Smooth muscle cell (in vitro differentiated cells): ENCODE measurements at regions not wholly inside any gene's neighbourhood (a gene's known extent, or its start where the extent isn't known, plus 50 kb on each side); places are given as distances from the start of the nearest gene placed in this dataset.
A peak's percentile ranks its signal among the peaks of the same experiment; 100 is the strongest.

Experiments
- DNase-seq: peaks from one replicate; lab custom pipeline; 2025; ENCODE audit not compliant: unreplicated experiment; lab: John Stamatoyannopoulos, UW
- H2AFZ ChIP-seq: fragments of 200-600 bp; sonication (generic); 2 replicates; pipeline ENCODE4 v1.6.0; 2016; ENCODE audit warnings: antibody characterized with exemption, low read depth, mild to moderate bottlenecking
- H3F3A ChIP-seq: fragments of 200-600 bp; sonication (generic); 2 replicates; pipeline ENCODE4 v1.6.0; 2017; ENCODE audit warnings: antibody characterized with exemption, low read depth
- H3K27ac ChIP-seq: fragments of 200-600 bp; sonication (generic); 2 replicates; pipeline ENCODE4 v1.5.1; 2016; ENCODE audit warnings: low read depth, mild to moderate bottlenecking
- H3K27me3 ChIP-seq: fragments of 200-600 bp; sonication (generic); 2 replicates; pipeline ENCODE4 v1.6.1; 2016; ENCODE audit warnings: low read depth, mild to moderate bottlenecking
- H3K36me3 ChIP-seq: fragments of 200-600 bp; sonication (generic); 2 replicates; pipeline ENCODE4 v1.5.1; 2016; ENCODE audit warnings: low read depth
- H3K4me1 ChIP-seq: fragments of 200-600 bp; sonication (generic); 2 replicates; pipeline ENCODE4 v1.5.1; 2016; ENCODE audit warnings: low read depth
- H3K4me2 ChIP-seq: fragments of 200-600 bp; sonication (generic); 2 replicates; pipeline ENCODE4 v1.6.0; 2016; ENCODE audit warnings: mild to moderate bottlenecking
- H3K4me3 ChIP-seq: fragments of 200-600 bp; sonication (generic); 2 replicates; pipeline ENCODE4 v1.5.1; 2016; ENCODE audit warnings: mild to moderate bottlenecking
- H3K79me2 ChIP-seq: fragments of 200-600 bp; sonication (generic); 2 replicates; pipeline ENCODE4 v1.6.0; 2016; ENCODE audit warnings: low read depth, mild to moderate bottlenecking
- H3K9ac ChIP-seq: fragments of 200-600 bp; sonication (generic); 2 replicates; pipeline ENCODE4 v1.6.0; 2016; ENCODE audit warnings: low read depth
- H3K9me3 ChIP-seq: fragments of 200-600 bp; sonication (generic); replicated peaks from 2 replicates; pipeline ENCODE4 v1.5.1; 2016; ENCODE audit warnings: low read depth
- H4K20me1 ChIP-seq: fragments of 200-600 bp; sonication (generic); 2 replicates; pipeline ENCODE4 v1.6.0; 2016; ENCODE audit warnings: low read depth
- CTCF ChIP-seq: fragments of 200-600 bp; sonication (generic); IDR thresholded peaks from 2 replicates; pipeline ENCODE4 v1.5.1; 2017; ENCODE audit warnings: borderline replicate concordance, mild to moderate bottlenecking, antibody characterized with exemption; ENCODE audit not compliant: insufficient read depth, poor library complexity, severe bottlenecking
- WGBS: methylation state at CpG from one replicate; pipeline ENCODE4 v1.1.7; 2016; ENCODE audit warnings: low lambda C conversion rate; 5-methylcytosine and 5-hydroxymethylcytosine counted together

- Histone ChIP-seq H3K27me3 (no peaks in the 10 kb centered on the region), H3K4me2 (peak overlapping the region; percentile 45), H2AFZ (peak overlapping the region; percentile 70), H3K4me1 (no peaks in the 10 kb centered on the region), H3K9me3 (no peaks in the 10 kb centered on the region), H3K79me2 (no peaks in the 10 kb centered on the region), H3K27ac (no peak overlapping the region), H3K36me3 (no peaks in the 10 kb centered on the region), H3K9ac (no peak overlapping the region), H4K20me1 (no peaks in the 10 kb centered on the region), H3K4me3 (no peak overlapping the region), H3F3A (no peaks in the 10 kb centered on the region)
- no peak for DNase-seq
- 71% methylated on average over 1 of the region's 1 CpG for WGBS
- TF ChIP-seq CTCF: no peak
Observed at GRCh38 chr6:153568628-153569027, 437.5 kb upstream of the RGS17 start.

GRCh38 chr6:153564803-153565202 is 433.7 kb upstream of the RGS17 start:
- Histone ChIP-seq H3K27ac (no peak overlapping the region), H3K79me2 (no peaks in the 10 kb centered on the region), H3K9me3 (no peaks in the 10 kb centered on the region), H3K27me3 (no peaks in the 10 kb centered on the region), H3K36me3 (no peaks in the 10 kb centered on the region), H3K9ac (no peak overlapping the region), H2AFZ (no peak overlapping the region), H3F3A (no peaks in the 10 kb centered on the region), H3K4me1 (no peaks in the 10 kb centered on the region), H3K4me3 (no peak overlapping the region), H3K4me2 (no peak overlapping the region), H4K20me1 (no peaks in the 10 kb centered on the region)
- 82% methylated on average over 2 of the region's 2 CpGs for WGBS
- DNase-seq: no peak
- no peak for TF ChIP-seq CTCF

- H3K4me2 ChIP-seq: no peak overlapping the region
- WGBS: 95% methylated on average over 5 of the region's 5 CpGs
- DNase-seq: no peak
- no peaks in the 10 kb centered on the region for H3K27me3 ChIP-seq
- H3K27ac ChIP-seq: no peak overlapping the region
- TF ChIP-seq CTCF: no peak
- no peak overlapping the region for H3K9ac ChIP-seq
- H4K20me1 ChIP-seq: no peaks in the 10 kb centered on the region
- H2AFZ ChIP-seq: no peak overlapping the region
- H3K79me2 ChIP-seq: no peaks in the 10 kb centered on the region
- H3K4me3 ChIP-seq: no peak overlapping the region
- no peaks in the 10 kb centered on the region for H3K36me3 ChIP-seq
- H3K4me1 ChIP-seq: no peaks in the 10 kb centered on the region
- no peaks in the 10 kb centered on the region for H3F3A ChIP-seq
- no peaks in the 10 kb centered on the region for H3K9me3 ChIP-seq
Observed at GRCh38 chr6:153563001-153563400, 431.9 kb upstream of the RGS17 start.

GRCh38 chr6:153553627-153554026 is 422.5 kb upstream of the RGS17 start:
- no peaks in the 10 kb centered on the region for H3K4me1 ChIP-seq
- H3K4me2 ChIP-seq: no peak overlapping the region
- no peak for DNase-seq
- H3F3A ChIP-seq: no peaks in the 10 kb centered on the region
- H4K20me1 ChIP-seq: no peaks in the 10 kb centered on the region
- TF ChIP-seq CTCF: peak; percentile 21
- no peak overlapping the region for H3K9ac ChIP-seq
- H3K79me2 ChIP-seq: no peaks in the 10 kb centered on the region
- H3K9me3 ChIP-seq: no peaks in the 10 kb centered on the region
- no peak overlapping the region for H3K4me3 ChIP-seq
- H3K36me3 ChIP-seq: no peaks in the 10 kb centered on the region
- no peak overlapping the region for H2AFZ ChIP-seq
- no peaks in the 10 kb centered on the region for H3K27me3 ChIP-seq
- no peak overlapping the region for H3K27ac ChIP-seq
- WGBS: 79% methylated on average over 1 of the region's 1 CpG
